Liver (tissue), 7 donors: ENCODE measurements at regions not wholly inside any gene's neighbourhood (a gene's known extent, or its start where the extent isn't known, plus 50 kb on each side); places are given as distances from the start of the nearest gene placed in this dataset.
A peak's percentile ranks its signal among the peaks of the same experiment; 100 is the strongest.

ENCODE experiments used
- DNase-seq: peaks from one replicate; pipeline ENCODE4 v3.0.0-alpha.2; 2017; ENCODE audit warnings: low spot score
- H3K27ac ChIP-seq, 2 donors: one replicate each; pipeline ENCODE4 v1.7.0; 2013; ENCODE audit warnings: inconsistent platforms in 2 of 2, low read length in 2 of 2, control low read depth in 1 of 2, low read depth in 1 of 2, mild to moderate bottlenecking in 1 of 2
- H3K27me3 ChIP-seq, 4 donors: one replicate each; pipeline versions ENCODE4 v1.6.1 to v1.7.0; 2013; ENCODE audit warnings: low read length in 3 of 4, inconsistent platforms in 1 of 4, mild to moderate bottlenecking in 1 of 4, moderate library complexity in 1 of 4; ENCODE audit not compliant: control insufficient read depth in 4 of 4, insufficient read depth in 4 of 4
- H3K36me3 ChIP-seq, 4 donors: one replicate each; pipeline versions ENCODE4 v1.6.1 to v1.7.0; 2013; ENCODE audit warnings: low read length in 3 of 4, mild to moderate bottlenecking in 3 of 4, low read depth in 1 of 4, moderate library complexity in 1 of 4; ENCODE audit not compliant: control insufficient read depth in 4 of 4, insufficient read depth in 3 of 4
- H3K4me1 ChIP-seq, 4 donors: one replicate each; pipeline versions ENCODE4 v1.6.1 to v1.7.0; 2013; ENCODE audit warnings: low read length in 3 of 4, mild to moderate bottlenecking in 3 of 4, moderate library complexity in 1 of 4; ENCODE audit not compliant: control insufficient read depth in 4 of 4, insufficient read depth in 4 of 4
- H3K4me3 ChIP-seq, 3 donors: one replicate each; pipeline versions ENCODE4 v1.6.1 to v1.7.0; 2013; ENCODE audit warnings: low read length in 3 of 3, control low read depth in 1 of 3, low read depth in 1 of 3, mild to moderate bottlenecking in 1 of 3
- H3K9ac ChIP-seq, 2 donors: one replicate each; pipeline ENCODE4 v1.7.0; 2013; ENCODE audit warnings: low read length in 2 of 2, mild to moderate bottlenecking in 2 of 2, moderate library complexity in 2 of 2, control low read depth in 1 of 2, low read depth in 1 of 2
- H3K9me3 ChIP-seq, 4 donors: one replicate each; pipeline versions ENCODE4 v1.6.1 to v1.7.0; 2013; ENCODE audit warnings: low read length in 3 of 4; ENCODE audit not compliant: control insufficient read depth in 4 of 4
- ATF3 ChIP-seq: IDR thresholded peaks from 2 replicates; pipeline ENCODE4 v1.6.1; 2016; ENCODE audit warnings: antibody characterized with exemption
- NR2F2 ChIP-seq: IDR thresholded peaks from 2 replicates; pipeline ENCODE4 v1.6.1; 2016; ENCODE audit warnings: antibody characterized with exemption
- REST ChIP-seq: IDR thresholded peaks from 2 replicates; pipeline ENCODE4 v1.6.1; 2016; ENCODE audit warnings: antibody characterized with exemption, mild to moderate bottlenecking
- RXRA ChIP-seq, 2 donors: IDR thresholded peaks; 2 replicates each; pipeline ENCODE4 v1.6.1; 2017 to 2018; ENCODE audit warnings: antibody characterized with exemption in 2 of 2, mild to moderate bottlenecking in 1 of 2
- SP1 ChIP-seq: IDR thresholded peaks from 2 replicates; pipeline ENCODE4 v1.6.1; 2018; ENCODE audit warnings: antibody characterized with exemption, mild to moderate bottlenecking
- TAF1 ChIP-seq: conservative IDR thresholded peaks from 2 replicates; pipeline ENCODE4 v1.6.1; 2016; ENCODE audit warnings: antibody characterized with exemption, mild to moderate bottlenecking
- YY1 ChIP-seq: IDR thresholded peaks from 2 replicates; pipeline ENCODE4 v1.6.1; 2016; ENCODE audit warnings: antibody characterized with exemption, mild to moderate bottlenecking
- WGBS: extraction: QIAGEN DNeasy Blood & Tissue Kit; methylation state at CpG from one replicate; pipeline ENCODE4 v1.1.7; 2013; 5-methylcytosine and 5-hydroxymethylcytosine counted together
- donor health status: healthy.
- donor health status: healthy.
- donor health status: healthy.
- donor health status: healthy.

- TF ChIP-seq TAF1: no peak
These were observed 201.2 kb upstream of the ZMIZ1 start (continued) for GRCh38 chr10:78867555-78867939.

- no peak overlapping the region for H3K4me3 ChIP-seq
- H3K9ac ChIP-seq: no peak overlapping the region
- no peak overlapping the region for H3K27ac ChIP-seq
- H3K27me3 ChIP-seq: no peaks in the 10 kb centered on the region
- H3K4me1 ChIP-seq: no peaks in the 10 kb centered on the region
- no peaks in the 10 kb centered on the region for H3K9me3 ChIP-seq
- TF ChIP-seq NR2F2: no peak
- no peak for TF ChIP-seq YY1
- no peak for TF ChIP-seq TAF1
- peak; percentile 16 for DNase-seq
- 94% methylated on average over 3 of the region's 3 CpGs for WGBS
- no peaks in the 10 kb centered on the region for H3K36me3 ChIP-seq
These were observed 200.7 kb upstream of the ZMIZ1 start for GRCh38 chr10:78868048-78868447.

GRCh38 chr10:78868456-78868855 lies 200.3 kb upstream of the ZMIZ1 start:
- 93% methylated on average over 5 of the region's 5 CpGs for WGBS
- H3K9me3 ChIP-seq: no peaks in the 10 kb centered on the region

GRCh38 chr10:78868861-78869260 lies 199.9 kb upstream of the ZMIZ1 start:
- Histone ChIP-seq H3K4me1 (no peaks in the 10 kb centered on the region), H3K27me3 (no peaks in the 10 kb centered on the region), H3K9ac (no peak overlapping the region), H3K36me3 (no peaks in the 10 kb centered on the region), H3K27ac (no peak overlapping the region), H3K9me3 (no peaks in the 10 kb centered on the region), H3K4me3 (no peak overlapping the region)
- no peak for DNase-seq
- TF ChIP-seq RXRA (IDR thresholded peaks at IDR 0.05) (no peak), YY1 (no peak)
- WGBS: 96% methylated on average over 7 of the region's 7 CpGs

More at GRCh38 chr10:78868456-78868855, 200.3 kb upstream of the ZMIZ1 start:
- no peak overlapping the region for H3K27ac ChIP-seq
- no peaks in the 10 kb centered on the region for H3K27me3 ChIP-seq
- DNase-seq: no peak
- H3K9ac ChIP-seq: no peak overlapping the region
- no peak for TF ChIP-seq SP1
- no peak for TF ChIP-seq REST
- TF ChIP-seq ATF3: no peak
- TF ChIP-seq YY1: no peak
- H3K4me3 ChIP-seq: no peak overlapping the region
- H3K36me3 ChIP-seq: no peaks in the 10 kb centered on the region
- H3K4me1 ChIP-seq: no peaks in the 10 kb centered on the region
